K562 (cell line): ENCODE measurements at regions not wholly inside any gene's neighbourhood (a gene's known extent, or its start where the extent isn't known, plus 50 kb on each side); places are given as distances from the start of the nearest gene placed in this dataset.

ENCODE experiments used
- ARID4B ChIP-seq: sonication (generic); formaldehyde crosslinking; IDR thresholded peaks from 2 replicates; pipeline ENCODE4 v1.8.0; 2022; ENCODE audit warnings: mild to moderate bottlenecking, missing genetic modification reagents
- CBX1 ChIP-seq: sonication (generic); IDR thresholded peaks from 2 replicates; pipeline ENCODE4 v1.6.1; 2016; ENCODE audit warnings: antibody characterized with exemption, low read depth, mild to moderate bottlenecking
- CTCF ChIP-seq, 3 experiments: IDR thresholded peaks in 2 of 3; conservative IDR thresholded peaks in 1 of 3; 2 replicates each; pipeline ENCODE4 v1.5.1; 2011 to 2012; ENCODE audit warnings: low read length in 3 of 3, mild to moderate bottlenecking in 3 of 3, control low read depth in 2 of 3, improper control_type of control experiment in 1 of 3, inconsistent platforms in 1 of 3, low read depth in 1 of 3, mixed read lengths in 1 of 3, moderate library complexity in 1 of 3; ENCODE audit not compliant: insufficient read depth in 2 of 3
- E2F4 ChIP-seq: sonication (generic); formaldehyde crosslinking; IDR thresholded peaks from 2 replicates; pipeline ENCODE4 v1.8.0; 2022; ENCODE audit warnings: mild to moderate bottlenecking, low read depth, missing genetic modification reagents
- FOXK1 ChIP-seq: sonication (generic); formaldehyde crosslinking; IDR thresholded peaks from 2 replicates; pipeline ENCODE4 v1.8.0; 2022; ENCODE audit warnings: missing genetic modification reagents, mild to moderate bottlenecking, borderline replicate concordance
- GABPA ChIP-seq: fragments of 200-800 bp; sonication (Bioruptor generic); conservative IDR thresholded peaks from 2 replicates; pipeline ENCODE4 v1.6.1; 2016; ENCODE audit warnings: low read depth, missing genetic modification characterization, missing compliant biosample characterization
- JUND ChIP-seq, 2 experiments: IDR thresholded peaks; 2 replicates in 1 of 2; 3 replicates in 1 of 2; pipeline ENCODE4 v1.6.1; 2011; ENCODE audit warnings: borderline replicate concordance in 2 of 2, low read depth in 2 of 2, low read length in 2 of 2, improper control_type of control experiment in 1 of 2, missing biosample characterization in 1 of 2, missing genetic modification characterization in 1 of 2, missing genetic modification reagents in 1 of 2
- KLF10 ChIP-seq: fragments of 250-450 bp; sonication (Bioruptor Pico); IDR thresholded peaks from 2 replicates; pipeline ENCODE4 v1.6.1; 2021; ENCODE audit warnings: matching md5 sums
- MAZ ChIP-seq, 2 experiments: fragments of 450-650 bp in 1 of 2; sonication (generic) in 1 of 2; formaldehyde crosslinking; IDR thresholded peaks in 1 of 2; conservative IDR thresholded peaks in 1 of 2; 2 replicates each; pipeline versions ENCODE4 v1.4.0 to v1.5.0; 2020; ENCODE audit warnings: mild to moderate bottlenecking in 1 of 2, missing genetic modification reagents in 1 of 2
- RBFOX2 ChIP-seq: fragments of 200-400 bp; formaldehyde crosslinking; IDR thresholded peaks from 2 replicates; pipeline ENCODE4 v1.6.1; 2017; ENCODE audit warnings: low read depth, mild to moderate bottlenecking, low read length, moderate library complexity
- SRSF9 ChIP-seq: fragments of 200-400 bp; formaldehyde crosslinking; IDR thresholded peaks from 2 replicates; pipeline ENCODE4 v1.6.1; 2017; ENCODE audit warnings: low read depth, low read length, borderline replicate concordance
- ZNF407 ChIP-seq: fragments of 450-650 bp; IDR thresholded peaks from 2 replicates; pipeline ENCODE4 v1.6.1; 2016; ENCODE audit warnings: low read depth

- TF ChIP-seq JUND (IDR thresholded peaks at IDR 0.05; ENCODE audit: borderline replicate concordance, low read depth, low read length): no peak
- no peak for TF ChIP-seq JUND (tag; IDR thresholded peaks at IDR 0.05; ENCODE audit: borderline replicate concordance, low read depth, low read length)
- no peak for TF ChIP-seq MAZ (CRISPR knock-in tag; conservative IDR thresholded peaks at IDR 0.05 in 1 of 2, IDR thresholded peaks at IDR 0.05 in 1 of 2)
- no peak for TF ChIP-seq CBX1
- no peak for TF ChIP-seq RBFOX2
- TF ChIP-seq ZNF407: no peak
- no peak for TF ChIP-seq FOXK1 (CRISPR knock-in tag)
- no peak for TF ChIP-seq CTCF (IDR thresholded peaks at IDR 0.05 in 2 of 3, conservative IDR thresholded peaks at IDR 0.05 in 1 of 3; ENCODE audit: insufficient read depth in 2 of 3, low read depth in 1 of 3, low read length in 3 of 3)
- TF ChIP-seq ARID4B (CRISPR knock-in tag): no peak
- no peak for TF ChIP-seq GABPA (tag)
- TF ChIP-seq E2F4: no peak
- TF ChIP-seq SRSF9: no peak
- TF ChIP-seq KLF10: no peak
Measured at GRCh38 chr1:55441489-55441888, 226.3 kb upstream of the USP24 start.
